Astrocyte of the spinal cord (primary cell): ENCODE measurements at regions not wholly inside any gene's neighbourhood (a gene's known extent, or its start where the extent isn't known, plus 50 kb on each side); places are given as distances from the start of the nearest gene placed in this dataset.

Source experiments
- DNase-seq: peaks from one replicate; pipeline ENCODE4 v3.0.0; 2011; ENCODE audit warnings: low read depth, low spot score
- H3K4me3 ChIP-seq: 2 replicates; pipeline ENCODE4 v1.5.1; 2011; ENCODE audit warnings: low read depth, mild to moderate bottlenecking, low read length, moderate library complexity
- CTCF ChIP-seq: IDR thresholded peaks from 2 replicates; pipeline ENCODE4 v1.5.1; 2012; ENCODE audit warnings: low read depth, mild to moderate bottlenecking, low read length, inconsistent platforms
- in situ Hi-C: cut with HindIII; loops from 2 replicates; pipeline ENCODE4 v1.10.0; 2017; ENCODE audit warnings: low sequenced_read_pairs

GRCh38 chr18:40061086-40061485, 1893.9 kb upstream of the PIK3C3 start:
- no peak overlapping the region for H3K4me3 ChIP-seq
- in situ Hi-C loops, result no loop called here
- TF ChIP-seq CTCF, result no peak
- no peak for DNase-seq

GRCh38 chr18:40060562-40060961, 1894.5 kb upstream of the PIK3C3 start:
- TF ChIP-seq CTCF, result no peak

GRCh38 chr18:40058811-40059570, 1896.0 kb upstream of the PIK3C3 start:
- no peak overlapping the region for H3K4me3 ChIP-seq
- no peak for TF ChIP-seq CTCF
- in situ Hi-C loops, result no loop called here
- DNase-seq, result peak; percentile 30

More at GRCh38 chr18:40060562-40060961, 1894.5 kb upstream of the PIK3C3 start:
- DNase-seq, result no peak
- H3K4me3 ChIP-seq, result no peak overlapping the region
- in situ Hi-C loops, result no loop called here

- TF ChIP-seq CTCF, result no peak
- H3K4me3 ChIP-seq, result no peak overlapping the region
- no peak for DNase-seq
- in situ Hi-C loops, result no loop called here
These were observed 1898.8 kb upstream of the PIK3C3 start for GRCh38 chr18:40056079-40056692.

GRCh38 chr18:40055262-40055661, 1899.8 kb upstream of the PIK3C3 start:
- no peak for DNase-seq
- H3K4me3 ChIP-seq, result no peak overlapping the region
- in situ Hi-C loops, result no loop called here
- no peak for TF ChIP-seq CTCF

GRCh38 chr18:40049716-40050115, 1905.3 kb upstream of the PIK3C3 start:
- DNase-seq, result no peak
- in situ Hi-C loops, result no loop called here

More at GRCh38 chr18:40049716-40050115, 1905.3 kb upstream of the PIK3C3 start:
- H3K4me3 ChIP-seq, result no peak overlapping the region
- no peak for TF ChIP-seq CTCF
